GM12874 (cell line): ENCODE measurements at regions not wholly inside any gene's neighbourhood (a gene's known extent, or its start where the extent isn't known, plus 50 kb on each side); places are given as distances from the start of the nearest gene placed in this dataset.

Source experiments
- TF ChIP-seq, protein P1 (sequence below): IDR thresholded peaks from 2 replicates; pipeline ENCODE4 v1.5.1; 2011; ENCODE audit warnings: low read depth, mild to moderate bottlenecking, control low read depth, low read length, moderate library complexity; ENCODE audit not compliant: insufficient read depth

DNA sequence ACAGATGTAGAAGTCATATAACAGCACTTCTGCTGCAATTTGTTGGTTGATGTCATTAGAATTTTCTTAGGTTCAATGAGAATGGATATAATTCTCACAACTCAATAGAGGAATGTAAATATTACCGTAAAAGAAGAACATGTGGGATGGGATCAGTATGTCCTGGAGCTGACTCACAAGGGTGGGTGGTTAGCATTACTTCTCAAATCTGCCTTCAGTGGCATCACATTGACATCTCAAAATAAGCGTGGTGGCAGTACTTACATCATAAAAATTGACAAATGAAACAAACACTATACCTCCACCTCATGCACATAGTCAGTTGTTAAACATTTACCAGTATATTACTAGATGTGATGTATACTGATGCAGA lies 1068.0 kb upstream of the CADM2 start:
- TF ChIP-seq, protein P1, sequence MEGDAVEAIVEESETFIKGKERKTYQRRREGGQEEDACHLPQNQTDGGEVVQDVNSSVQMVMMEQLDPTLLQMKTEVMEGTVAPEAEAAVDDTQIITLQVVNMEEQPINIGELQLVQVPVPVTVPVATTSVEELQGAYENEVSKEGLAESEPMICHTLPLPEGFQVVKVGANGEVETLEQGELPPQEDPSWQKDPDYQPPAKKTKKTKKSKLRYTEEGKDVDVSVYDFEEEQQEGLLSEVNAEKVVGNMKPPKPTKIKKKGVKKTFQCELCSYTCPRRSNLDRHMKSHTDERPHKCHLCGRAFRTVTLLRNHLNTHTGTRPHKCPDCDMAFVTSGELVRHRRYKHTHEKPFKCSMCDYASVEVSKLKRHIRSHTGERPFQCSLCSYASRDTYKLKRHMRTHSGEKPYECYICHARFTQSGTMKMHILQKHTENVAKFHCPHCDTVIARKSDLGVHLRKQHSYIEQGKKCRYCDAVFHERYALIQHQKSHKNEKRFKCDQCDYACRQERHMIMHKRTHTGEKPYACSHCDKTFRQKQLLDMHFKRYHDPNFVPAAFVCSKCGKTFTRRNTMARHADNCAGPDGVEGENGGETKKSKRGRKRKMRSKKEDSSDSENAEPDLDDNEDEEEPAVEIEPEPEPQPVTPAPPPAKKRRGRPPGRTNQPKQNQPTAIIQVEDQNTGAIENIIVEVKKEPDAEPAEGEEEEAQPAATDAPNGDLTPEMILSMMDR, result no peak

DNA sequence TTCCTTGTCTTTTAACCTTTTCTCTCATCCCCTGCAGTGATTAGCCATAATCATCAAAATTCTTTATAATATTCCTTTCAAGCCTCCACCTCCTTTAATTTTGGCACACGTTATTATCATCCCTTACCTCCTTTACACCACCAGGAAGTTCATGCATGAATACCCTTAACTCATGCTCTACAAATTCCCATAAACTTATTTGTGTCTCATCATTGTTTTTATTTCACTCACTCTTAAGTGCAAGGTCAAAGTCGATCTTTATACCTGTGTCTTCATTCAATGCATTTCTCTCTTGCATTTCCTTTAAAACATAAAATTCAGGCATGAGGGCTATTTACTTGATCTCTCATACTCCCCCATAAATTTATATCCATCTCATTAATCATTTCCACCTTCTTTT lies 1064.6 kb upstream of the CADM2 start:
- TF ChIP-seq, protein P1, result no peak

DNA sequence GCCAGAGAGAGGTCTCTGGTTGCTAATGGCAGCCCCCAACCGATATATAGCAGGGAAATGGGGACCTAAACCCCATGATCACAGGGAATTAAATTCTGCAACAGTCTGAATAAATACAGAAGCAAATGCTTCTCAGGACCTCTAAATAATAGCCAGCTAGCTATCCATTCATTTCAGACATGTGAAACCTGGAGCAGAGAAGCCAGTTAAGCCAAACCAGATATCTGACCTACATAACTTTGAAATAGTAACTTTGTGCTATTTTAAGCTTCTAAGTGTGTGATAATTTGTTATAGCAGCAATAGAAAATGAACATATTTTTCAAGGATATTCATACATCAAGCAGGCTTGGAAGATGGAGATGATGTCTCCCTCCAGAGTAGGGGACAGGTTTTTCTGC lies 1062.9 kb upstream of the CADM2 start:
- TF ChIP-seq, protein P1, result no peak

DNA sequence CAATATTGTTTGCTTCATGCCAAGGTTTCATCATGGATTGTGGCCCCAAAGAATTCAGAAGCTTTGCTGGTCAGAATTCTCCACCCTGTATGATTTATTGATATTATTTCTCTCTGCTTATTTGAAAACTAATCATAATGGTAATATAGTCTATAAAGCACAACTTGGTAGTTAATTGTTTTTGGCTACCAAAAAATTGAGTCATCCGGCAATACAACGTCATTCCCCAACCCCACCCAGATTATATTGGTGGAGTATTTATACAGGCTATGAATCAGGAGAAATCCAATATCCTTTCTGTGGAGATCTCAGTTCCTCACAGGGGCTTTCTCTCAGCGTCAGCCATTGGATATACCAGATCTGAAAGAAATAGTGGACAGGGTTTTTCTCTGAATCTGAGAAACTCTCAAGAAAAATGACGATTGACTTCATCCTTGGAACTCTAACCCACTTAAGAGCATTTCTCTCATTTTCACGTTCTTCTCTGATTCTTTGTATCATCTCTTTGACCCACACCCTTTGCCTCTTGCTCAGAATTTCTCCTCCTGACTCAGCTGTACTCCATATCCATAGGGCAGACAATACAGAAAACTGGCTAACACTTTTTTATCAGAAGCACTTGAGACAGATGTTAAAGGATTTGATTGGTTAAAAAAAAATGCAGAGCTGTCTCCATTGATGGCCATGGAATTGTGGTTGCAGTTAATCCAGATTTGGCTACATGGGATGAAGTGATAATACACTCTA lies 1055.8 kb upstream of the CADM2 start:
- TF ChIP-seq, protein P1, result no peak

DNA sequence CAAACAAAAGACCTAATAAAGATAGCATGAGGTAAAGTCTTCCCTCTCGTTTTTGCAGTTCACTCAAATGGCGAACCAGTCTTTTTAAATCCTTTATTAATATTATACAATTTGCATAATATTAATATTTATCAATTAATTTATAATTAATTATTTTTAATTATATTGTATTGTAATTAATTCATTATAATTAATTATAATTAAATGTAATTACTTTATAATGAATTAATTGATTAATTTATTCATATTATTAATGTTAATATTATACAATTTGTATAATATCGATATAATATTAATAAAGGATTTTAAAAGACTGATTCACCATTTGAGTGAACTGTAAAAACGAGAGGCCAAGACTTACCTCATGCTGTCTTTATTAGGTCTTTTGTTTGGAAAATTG lies 1045.4 kb upstream of the CADM2 start:
- TF ChIP-seq, protein P1, result no peak

DNA sequence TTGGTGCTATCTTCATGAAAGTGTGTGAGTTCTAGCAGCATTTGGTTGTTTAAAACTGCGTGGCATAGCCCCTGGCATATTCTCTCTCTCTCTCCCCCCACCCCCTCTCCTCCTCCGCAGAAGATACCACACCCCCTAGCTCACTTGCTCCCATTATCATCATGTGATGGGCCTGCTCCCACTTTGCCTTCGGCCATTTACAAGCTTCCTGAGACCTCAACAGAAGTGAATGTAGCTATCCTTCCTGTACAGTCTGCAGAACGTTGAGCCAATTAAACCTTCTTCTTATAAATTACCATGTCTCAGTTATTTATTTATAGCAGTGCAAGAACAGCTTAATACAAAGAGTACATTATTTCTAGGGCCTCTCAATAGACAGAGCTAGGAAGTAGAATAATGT lies 1032.5 kb upstream of the CADM2 start:
- TF ChIP-seq, protein P1, result no peak

DNA sequence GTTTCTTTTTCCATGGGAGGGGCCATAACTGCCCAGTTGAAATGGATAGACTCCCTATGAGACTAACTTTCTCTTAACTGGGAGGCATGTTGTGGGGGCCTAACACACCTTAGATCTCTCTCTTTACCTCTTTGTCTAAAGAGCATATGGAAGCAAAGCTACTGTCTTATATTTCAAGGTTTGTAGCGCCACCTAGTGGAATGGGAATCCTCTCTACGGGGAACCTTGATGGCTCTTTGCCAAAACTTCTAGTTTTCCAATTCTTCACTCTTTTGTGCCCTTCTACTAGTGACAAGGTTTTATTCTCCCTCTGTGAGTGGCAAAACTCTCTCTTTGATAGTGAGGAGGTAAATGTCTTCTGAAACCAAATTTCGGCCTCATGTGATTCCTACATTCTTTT lies 1030.4 kb upstream of the CADM2 start:
- TF ChIP-seq, protein P1, result peak; percentile 49
